ENCODE measurements at regions not wholly inside any gene's neighbourhood (a gene's known extent, or its start where the extent isn't known, plus 50 kb on each side); places are given as distances from the start of the nearest gene placed in this dataset.

DNA sequence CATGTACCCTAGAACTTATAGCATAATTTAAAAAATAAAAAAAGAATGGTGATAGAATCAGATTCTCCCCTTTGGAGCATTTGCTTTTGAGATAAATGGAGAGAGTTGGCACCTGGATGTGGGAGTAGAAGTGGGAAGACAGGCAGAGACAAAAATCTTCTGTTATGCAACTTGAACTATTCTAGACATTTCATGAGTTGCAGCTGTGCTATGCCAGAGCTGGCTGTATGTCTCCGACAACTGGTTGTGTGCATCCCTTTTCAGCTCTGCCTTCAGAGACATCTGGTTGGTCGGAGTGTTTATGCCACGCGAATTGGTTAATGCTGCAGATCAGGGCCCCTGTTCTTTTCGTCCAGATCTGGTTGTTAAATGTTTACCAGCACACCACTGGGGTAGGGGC is 161.3 kb downstream of the JRKL start:
- TF ChIP-seq, protein P1, sequence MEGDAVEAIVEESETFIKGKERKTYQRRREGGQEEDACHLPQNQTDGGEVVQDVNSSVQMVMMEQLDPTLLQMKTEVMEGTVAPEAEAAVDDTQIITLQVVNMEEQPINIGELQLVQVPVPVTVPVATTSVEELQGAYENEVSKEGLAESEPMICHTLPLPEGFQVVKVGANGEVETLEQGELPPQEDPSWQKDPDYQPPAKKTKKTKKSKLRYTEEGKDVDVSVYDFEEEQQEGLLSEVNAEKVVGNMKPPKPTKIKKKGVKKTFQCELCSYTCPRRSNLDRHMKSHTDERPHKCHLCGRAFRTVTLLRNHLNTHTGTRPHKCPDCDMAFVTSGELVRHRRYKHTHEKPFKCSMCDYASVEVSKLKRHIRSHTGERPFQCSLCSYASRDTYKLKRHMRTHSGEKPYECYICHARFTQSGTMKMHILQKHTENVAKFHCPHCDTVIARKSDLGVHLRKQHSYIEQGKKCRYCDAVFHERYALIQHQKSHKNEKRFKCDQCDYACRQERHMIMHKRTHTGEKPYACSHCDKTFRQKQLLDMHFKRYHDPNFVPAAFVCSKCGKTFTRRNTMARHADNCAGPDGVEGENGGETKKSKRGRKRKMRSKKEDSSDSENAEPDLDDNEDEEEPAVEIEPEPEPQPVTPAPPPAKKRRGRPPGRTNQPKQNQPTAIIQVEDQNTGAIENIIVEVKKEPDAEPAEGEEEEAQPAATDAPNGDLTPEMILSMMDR (IDR thresholded peaks at IDR 0.05) = no peak

GRCh38 chr11:96554236-96554820 is 164.5 kb downstream of the JRKL start:
- TF ChIP-seq, protein P1 (IDR thresholded peaks at IDR 0.05) = no peak

DNA sequence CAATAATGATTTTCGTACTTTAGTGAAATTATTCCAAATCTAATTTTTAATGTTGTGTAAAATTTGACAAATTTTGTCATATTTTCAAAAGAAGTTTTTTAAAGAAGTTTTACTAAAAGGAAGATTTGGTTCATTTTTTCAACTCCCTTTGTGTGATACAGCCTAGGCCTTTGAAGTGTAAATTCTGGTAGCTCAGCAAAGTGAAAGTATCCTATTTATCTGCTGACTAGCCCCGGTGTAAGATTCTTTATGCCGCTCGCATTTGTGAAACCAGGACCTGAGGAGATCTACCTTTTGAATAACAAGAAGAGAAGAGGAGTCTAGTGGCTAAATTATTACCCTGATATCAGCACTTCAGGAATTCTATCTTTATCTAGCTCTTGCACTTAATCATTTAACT is 177.4 kb downstream of the JRKL start:
- TF ChIP-seq, protein P1 (IDR thresholded peaks at IDR 0.05) = no peak

DNA sequence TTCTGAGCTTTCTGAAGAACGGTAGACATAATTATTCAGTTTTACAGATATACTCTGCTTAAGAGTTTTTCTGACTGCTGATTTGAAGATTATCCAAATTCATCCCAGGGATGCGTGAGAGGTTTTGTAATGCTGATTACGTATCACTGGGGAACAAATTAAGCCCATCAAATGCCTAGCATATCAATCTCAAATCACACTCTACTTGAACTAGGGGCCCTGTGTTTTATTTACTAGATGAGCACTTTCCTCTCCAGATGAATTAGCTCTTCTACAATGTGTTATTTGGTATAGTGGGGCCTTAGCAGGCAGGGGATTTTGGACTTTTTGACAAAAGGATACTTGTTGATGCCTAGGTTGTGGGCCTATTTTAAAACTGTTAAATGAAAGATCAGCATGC is 177.9 kb downstream of the JRKL start:
- TF ChIP-seq, protein P1 (IDR thresholded peaks at IDR 0.05) = no peak

- TF ChIP-seq, protein P1 (IDR thresholded peaks at IDR 0.05) = no peak
Measured at GRCh38 chr11:96576383-96576782, 186.6 kb downstream of the JRKL start.

- TF ChIP-seq, protein P1 (IDR thresholded peaks at IDR 0.05) = no peak
Measured at GRCh38 chr11:96578379-96578778, 188.6 kb downstream of the JRKL start.

DNA sequence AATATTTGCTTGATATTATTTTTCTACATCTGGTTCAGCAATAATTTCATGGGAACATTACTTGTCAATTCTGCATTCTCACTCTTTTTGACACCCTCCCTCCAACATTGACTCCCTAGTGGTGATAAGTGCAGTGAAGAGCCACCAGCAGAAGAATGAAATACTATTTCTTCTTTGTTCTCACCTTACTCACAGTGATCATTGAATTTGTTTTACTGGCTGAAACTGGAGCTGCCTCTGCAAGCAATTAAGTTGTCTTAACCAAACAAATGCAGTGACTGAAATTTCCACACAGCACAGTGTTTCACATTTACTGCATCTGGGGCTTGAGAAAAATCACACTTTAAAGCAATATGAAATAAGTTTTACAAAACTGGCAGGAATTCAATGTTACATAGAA is 189.8 kb downstream of the JRKL start:
- TF ChIP-seq, protein P1 (IDR thresholded peaks at IDR 0.05) = no peak

DNA sequence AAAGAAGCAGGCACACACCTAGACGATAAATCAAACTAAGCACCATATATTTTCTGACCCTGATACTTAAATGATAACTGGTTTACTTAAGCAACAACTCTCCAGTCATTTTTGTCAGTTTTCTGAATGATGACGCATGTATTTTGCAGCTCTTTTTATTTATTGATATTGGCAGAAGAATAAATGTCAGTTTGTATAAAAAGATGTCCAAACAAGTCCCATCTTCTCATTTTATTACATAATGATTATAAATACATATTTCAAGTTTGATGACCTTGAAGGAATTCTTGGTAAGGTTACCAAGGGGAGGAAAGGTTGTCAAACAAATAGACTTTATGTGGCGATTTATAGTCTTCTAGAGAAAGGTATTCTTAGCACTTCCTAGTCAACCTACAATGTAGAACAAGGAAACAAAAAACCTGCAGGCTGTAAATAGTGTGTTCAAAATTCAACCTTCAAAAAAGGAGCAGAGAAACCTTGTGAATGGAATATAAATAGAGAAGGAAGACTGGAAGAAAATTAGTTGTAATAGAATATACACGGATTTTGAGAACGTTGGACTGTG is 190.7 kb downstream of the JRKL start:
- TF ChIP-seq, protein P1 (IDR thresholded peaks at IDR 0.05) = no peak
